Activated CD8-positive, alpha-beta T cell treated with anti-CD3 and anti-CD28 coated beads for 36 hours (primary cell): ENCODE measurements at regions not wholly inside any gene's neighbourhood (a gene's known extent, or its start where the extent isn't known, plus 50 kb on each side); places are given as distances from the start of the nearest gene placed in this dataset.

Source experiments
- ATAC-seq: fragments of 200-7000 bp; cut with Tn5 transposase; one replicate; pipeline ENCODE4 v1.10.0; 2021; ENCODE audit warnings: mild to moderate bottlenecking, moderate library complexity
- CTCF ChIA-PET: fragments of 350-600 bp; sonication (Branson Sonifier 250); formaldehyde crosslinking; loops from one replicate; lab custom pipeline; 2021; ENCODE audit warnings: antibody characterized with exemption; lab: Charles Lee
- POLR2A ChIA-PET: fragments of 350-600 bp; sonication (Branson Sonifier 250); formaldehyde crosslinking; loops from one replicate; lab custom pipeline; 2021; ENCODE audit warnings: antibody characterized with exemption; lab: Charles Lee
- DNase-seq: peaks from one replicate; pipeline ENCODE4 v3.0.0-alpha.2; 2020
- H3K27ac Mint-ChIP-seq: one replicate; pipeline ENCODE4 v1.8.0; 2021; ENCODE audit warnings: mild to moderate bottlenecking, mixed read lengths
- H3K27me3 Mint-ChIP-seq: one replicate; pipeline ENCODE4 v1.8.0; 2021; ENCODE audit warnings: mixed read lengths
- H3K36me3 Mint-ChIP-seq: one replicate; pipeline ENCODE4 v1.8.0; 2021; ENCODE audit warnings: low read depth, mixed read lengths
- H3K4me1 Mint-ChIP-seq: one replicate; pipeline ENCODE4 v1.8.0; 2021; ENCODE audit warnings: low read depth, mixed read lengths
- H3K4me3 Mint-ChIP-seq: one replicate; pipeline ENCODE4 v1.8.0; 2021; ENCODE audit warnings: mild to moderate bottlenecking, moderate library complexity, mixed read lengths
- H3K9me3 Mint-ChIP-seq: one replicate; pipeline ENCODE4 v1.8.0; 2021; ENCODE audit warnings: mixed read lengths
- intact Hi-C: fragments of 100-400 bp; cut with micrococcal nuclease; formaldehyde crosslinking; loops from one replicate; pipeline ENCODE4 v1.10.0; 2022
- TF ChIP-seq, protein P1 (sequence below): fragments of 200-600 bp; IDR thresholded peaks from one replicate; pipeline ENCODE4 v1.8.0; 2022; ENCODE audit warnings: antibody characterized with exemption, mild to moderate bottlenecking

DNA sequence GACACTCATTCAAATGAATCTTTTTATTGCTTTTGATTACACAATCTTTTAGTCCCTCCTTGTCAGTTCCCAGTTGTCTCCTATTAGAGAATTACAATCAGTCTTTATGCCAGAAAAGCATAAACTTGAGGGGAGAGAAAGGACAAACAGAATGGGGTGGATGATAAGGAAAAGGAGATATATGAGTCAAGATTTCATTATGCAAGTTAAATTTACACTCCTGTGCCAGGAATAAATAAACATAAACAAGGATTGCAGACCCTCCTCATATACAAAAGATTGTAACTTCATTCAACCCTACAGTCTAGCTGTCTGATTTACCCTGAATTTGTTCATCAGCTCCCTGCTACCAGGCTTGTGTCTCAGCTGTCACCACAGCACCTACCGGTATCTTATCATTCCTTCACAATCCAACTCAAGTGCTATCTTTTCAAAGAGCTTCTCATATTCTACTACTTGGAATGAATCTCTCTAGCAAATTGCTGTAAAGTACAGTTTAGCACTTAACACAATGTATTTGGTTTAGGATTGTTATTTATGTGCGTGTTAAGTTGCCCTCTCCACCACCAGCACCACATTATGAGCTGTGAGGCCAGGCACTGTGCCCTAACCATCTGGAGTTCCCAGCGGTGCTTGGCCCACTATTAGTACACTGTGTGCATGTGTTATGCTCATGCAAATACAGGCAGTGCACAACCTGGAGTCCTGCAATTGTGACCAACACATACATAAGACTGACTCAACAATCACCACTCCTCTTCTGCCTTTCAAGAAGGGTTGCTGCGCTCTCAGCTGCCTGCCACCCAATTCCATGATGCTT is 504.1 kb downstream of the TBL1XR1 start:
- CTCF ChIA-PET, result no interaction called here
- no peaks in the 10 kb centered on the region for H3K36me3 Mint-ChIP-seq
- H3K27ac Mint-ChIP-seq, result no peak overlapping the region
- no peaks in the 10 kb centered on the region for H3K9me3 Mint-ChIP-seq
- ATAC-seq (no peak), DNase-seq (no peak)
- intact Hi-C loops, result no loop called here
- no peaks in the 10 kb centered on the region for H3K4me1 Mint-ChIP-seq
- TF ChIP-seq, protein P1, sequence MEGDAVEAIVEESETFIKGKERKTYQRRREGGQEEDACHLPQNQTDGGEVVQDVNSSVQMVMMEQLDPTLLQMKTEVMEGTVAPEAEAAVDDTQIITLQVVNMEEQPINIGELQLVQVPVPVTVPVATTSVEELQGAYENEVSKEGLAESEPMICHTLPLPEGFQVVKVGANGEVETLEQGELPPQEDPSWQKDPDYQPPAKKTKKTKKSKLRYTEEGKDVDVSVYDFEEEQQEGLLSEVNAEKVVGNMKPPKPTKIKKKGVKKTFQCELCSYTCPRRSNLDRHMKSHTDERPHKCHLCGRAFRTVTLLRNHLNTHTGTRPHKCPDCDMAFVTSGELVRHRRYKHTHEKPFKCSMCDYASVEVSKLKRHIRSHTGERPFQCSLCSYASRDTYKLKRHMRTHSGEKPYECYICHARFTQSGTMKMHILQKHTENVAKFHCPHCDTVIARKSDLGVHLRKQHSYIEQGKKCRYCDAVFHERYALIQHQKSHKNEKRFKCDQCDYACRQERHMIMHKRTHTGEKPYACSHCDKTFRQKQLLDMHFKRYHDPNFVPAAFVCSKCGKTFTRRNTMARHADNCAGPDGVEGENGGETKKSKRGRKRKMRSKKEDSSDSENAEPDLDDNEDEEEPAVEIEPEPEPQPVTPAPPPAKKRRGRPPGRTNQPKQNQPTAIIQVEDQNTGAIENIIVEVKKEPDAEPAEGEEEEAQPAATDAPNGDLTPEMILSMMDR, result no peak
- H3K4me3 Mint-ChIP-seq, result no peak overlapping the region
- H3K27me3 Mint-ChIP-seq, result no peaks in the 10 kb centered on the region
- POLR2A ChIA-PET, result no interaction called here

DNA sequence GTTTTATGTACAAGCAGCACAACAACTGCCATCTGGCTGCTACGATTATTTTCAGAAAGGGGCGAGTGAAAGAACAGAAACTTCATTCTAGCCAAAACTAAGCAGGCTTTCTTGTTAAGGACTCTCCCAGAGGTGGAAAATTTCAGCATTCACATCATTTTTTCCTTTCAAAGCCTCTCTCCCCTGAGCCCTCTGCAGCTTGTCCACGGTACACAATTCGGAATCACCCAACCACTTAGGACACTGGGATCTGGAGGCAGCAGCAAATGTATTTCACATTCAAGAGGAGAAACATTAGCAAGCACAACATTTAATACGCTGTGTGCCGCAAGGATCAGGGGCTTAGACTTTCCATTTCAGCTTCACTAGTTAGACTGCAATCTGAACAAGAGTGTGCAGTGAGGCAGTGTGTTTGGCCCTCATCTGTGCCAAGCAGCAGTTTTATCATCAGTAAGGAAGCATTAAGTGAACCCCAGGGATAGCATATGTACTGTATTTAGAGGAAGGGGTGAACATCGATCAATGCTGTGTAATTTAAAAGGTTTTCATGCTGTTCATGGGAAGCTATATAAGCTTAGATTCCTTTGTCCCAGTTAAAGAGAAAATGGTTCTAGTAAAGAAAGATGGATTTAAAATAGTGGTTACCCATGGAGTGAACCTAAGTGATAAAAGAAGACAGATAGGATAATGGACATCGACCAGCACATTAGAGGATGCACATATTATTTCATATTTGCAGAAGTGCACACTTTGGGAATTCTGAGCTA is 504.9 kb downstream of the TBL1XR1 start:
- intact Hi-C loops, result no loop called here
- DNase-seq, result no peak
- H3K9me3 Mint-ChIP-seq, result no peaks in the 10 kb centered on the region
- ATAC-seq, result no peak
- H3K4me3 Mint-ChIP-seq, result no peak overlapping the region
- ChIA-PET CTCF (no interaction called here), POLR2A (no interaction called here)
- H3K27me3 Mint-ChIP-seq, result no peaks in the 10 kb centered on the region
- H3K4me1 Mint-ChIP-seq, result no peaks in the 10 kb centered on the region
- TF ChIP-seq, protein P1, result no peak
- no peak overlapping the region for H3K27ac Mint-ChIP-seq
- H3K36me3 Mint-ChIP-seq, result no peaks in the 10 kb centered on the region

DNA sequence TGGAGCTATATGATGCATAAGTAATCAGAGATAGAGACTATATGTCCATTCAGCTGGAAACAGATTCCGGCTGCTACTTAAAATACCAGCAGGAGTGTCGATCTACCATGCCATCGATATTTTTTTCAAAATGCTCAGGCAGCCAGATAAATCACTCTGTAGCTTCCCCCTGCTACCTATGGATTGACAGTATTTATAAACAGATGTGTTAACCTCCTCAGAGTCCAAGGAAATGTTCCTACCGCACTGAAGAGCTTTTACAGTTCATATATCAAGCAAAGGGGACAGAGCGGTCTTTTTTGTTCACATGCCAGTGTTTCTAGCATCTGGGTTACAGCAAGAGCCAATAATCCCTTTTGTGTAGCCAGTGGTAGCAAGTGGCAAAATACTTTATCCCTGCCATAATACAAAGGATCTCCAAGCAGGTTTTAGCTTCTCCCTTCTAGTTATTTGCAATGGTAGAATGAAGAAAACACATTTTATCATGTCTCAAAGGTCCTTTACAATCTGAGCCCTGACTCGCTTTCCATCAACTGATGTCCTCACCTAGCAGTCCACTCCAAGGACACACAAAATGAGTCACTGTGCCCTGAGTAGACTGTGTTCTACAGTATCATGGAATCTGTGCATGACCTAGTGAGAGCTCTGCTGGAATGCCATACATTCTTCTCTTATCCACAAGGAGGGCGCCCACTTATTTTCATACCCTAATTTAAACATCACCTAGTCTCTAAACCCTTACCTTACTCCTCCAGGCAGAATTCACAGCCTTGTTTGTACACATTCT is 507.0 kb downstream of the TBL1XR1 start:
- Mint-ChIP-seq H3K4me1 (no peaks in the 10 kb centered on the region), H3K9me3 (no peaks in the 10 kb centered on the region), H3K27ac (no peak overlapping the region), H3K36me3 (no peaks in the 10 kb centered on the region), H3K4me3 (no peak overlapping the region), H3K27me3 (no peaks in the 10 kb centered on the region)
- ATAC-seq (no peak), DNase-seq (no peak)
- ChIA-PET POLR2A (no interaction called here), CTCF (no interaction called here)
- TF ChIP-seq, protein P1, result no peak
- intact Hi-C loops, result no loop called here

DNA sequence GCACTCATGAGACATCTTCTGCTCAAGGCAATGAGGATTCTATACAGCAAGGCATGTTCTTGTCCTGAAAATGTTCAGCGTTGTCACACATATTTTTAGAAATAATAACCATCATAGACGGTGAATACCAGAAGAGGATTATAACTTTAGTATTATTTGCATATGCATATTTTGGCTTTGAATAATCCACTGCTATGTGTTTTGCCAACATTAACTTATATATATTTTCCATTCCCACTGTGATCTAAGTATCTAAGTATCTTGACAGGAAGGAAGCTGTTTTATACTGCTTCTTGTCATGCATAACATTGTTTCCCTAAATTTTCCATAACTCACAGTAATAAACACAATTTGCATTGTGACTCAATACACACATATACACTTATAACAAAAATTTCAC is 509.5 kb downstream of the TBL1XR1 start:
- Mint-ChIP-seq H3K27me3 (no peaks in the 10 kb centered on the region), H3K36me3 (no peaks in the 10 kb centered on the region), H3K4me1 (no peaks in the 10 kb centered on the region), H3K9me3 (peaks cover 9% of the 10 kb centered on the region), H3K27ac (no peak overlapping the region), H3K4me3 (no peak overlapping the region)
- DNase-seq (no peak), ATAC-seq (no peak)
- ChIA-PET POLR2A (no interaction called here), CTCF (no interaction called here)
- TF ChIP-seq, protein P1, result no peak
- intact Hi-C loops, result no loop called here
